Erythroblast (primary cell): ENCODE measurements at regions not wholly inside any gene's neighbourhood (a gene's known extent, or its start where the extent isn't known, plus 50 kb on each side); places are given as distances from the start of the nearest gene placed in this dataset.
"Not testable (repeated sequence)": the region's sequence is repeated elsewhere in the genome, so short reads cannot be mapped to it uniquely, and the experiment has no call there.

Source experiments
- GATA1 ChIP-seq: IDR thresholded peaks from 2 replicates; pipeline ENCODE4 v1.6.1; 2011; ENCODE audit warnings: low read depth, mild to moderate bottlenecking, control low read depth, low read length, moderate library complexity
- POLR2A ChIP-seq: IDR thresholded peaks from 2 replicates; pipeline ENCODE4 v1.6.1; 2011; ENCODE audit warnings: mild to moderate bottlenecking, low read length

DNA sequence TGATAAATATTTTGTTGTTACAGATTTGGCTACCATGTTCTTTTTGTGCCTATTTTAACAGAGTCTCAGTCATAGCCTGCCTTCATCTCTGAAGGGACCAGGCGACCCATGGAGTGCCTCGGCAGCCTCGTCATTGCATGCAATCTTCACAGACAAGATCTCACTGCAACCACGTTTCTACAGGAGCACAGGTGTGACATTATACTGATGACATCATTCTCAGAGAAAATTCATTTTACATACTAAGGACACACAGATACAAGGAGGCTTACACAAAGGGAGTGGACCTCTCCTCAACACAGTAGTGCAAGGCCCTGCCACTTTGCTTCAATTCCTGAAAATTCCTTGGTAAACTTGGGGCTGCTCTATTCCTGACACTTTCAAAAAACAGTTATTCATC lies 840.1 kb upstream of the DEFB115 start:
- not testable (repeated sequence) for TF ChIP-seq POLR2A, GATA1
